Tibial artery (tissue), 4 donors: ENCODE measurements at regions not wholly inside any gene's neighbourhood (a gene's known extent, or its start where the extent isn't known, plus 50 kb on each side); places are given as distances from the start of the nearest gene placed in this dataset.

ENCODE experiments used
- DNase-seq, 2 donors: peaks; one replicate each; pipeline ENCODE4 v3.0.0-alpha.2; 2019
- H3K27ac ChIP-seq, 2 donors: fragments of 200-600 bp; sonication (generic) in 1 of 2; 1 replicate in 1 of 2; 2 replicates in 1 of 2; pipeline ENCODE4 v1.5.1; 2018 to 2019; ENCODE audit warnings: mild to moderate bottlenecking in 1 of 2
- H3K27me3 ChIP-seq, 2 donors: fragments of 200-600 bp; sonication (generic) in 1 of 2; one replicate each; pipeline versions ENCODE4 v1.5.1 to v1.6.0; 2016 to 2019
- H3K36me3 ChIP-seq, 3 donors: fragments of 200-600 bp; sonication (generic) in 2 of 3; one replicate each; pipeline ENCODE4 v1.5.1; 2016 to 2019; ENCODE audit warnings: mild to moderate bottlenecking in 2 of 3
- H3K4me1 ChIP-seq, 4 donors: fragments of 200-600 bp; sonication (generic) in 2 of 4; 1 replicate in 3 of 4; 2 replicates in 1 of 4; pipeline ENCODE4 v1.5.1; 2016 to 2019
- H3K4me3 ChIP-seq, 2 donors: fragments of 200-600 bp; sonication (generic) in 1 of 2; 1 replicate in 1 of 2; 2 replicates in 1 of 2; pipeline ENCODE4 v1.5.1; 2018 to 2019; ENCODE audit warnings: mild to moderate bottlenecking in 2 of 2
- H3K9me3 ChIP-seq, 3 donors: fragments of 200-600 bp; sonication (generic) in 1 of 3; one replicate each; pipeline ENCODE4 v1.5.1; 2016 to 2019
- CTCF ChIP-seq, 2 experiments: fragments of 200-600 bp in 1 of 2; fragments of 450-650 bp in 1 of 2; IDR thresholded peaks; one replicate each; pipeline ENCODE4 v1.5.1; 2017 to 2019; ENCODE audit warnings: antibody characterized with exemption in 2 of 2, mild to moderate bottlenecking in 1 of 2, moderate library complexity in 1 of 2
- intact Hi-C: fragments of 100-400 bp; cut with DNase I; formaldehyde crosslinking; loops from one replicate; pipeline ENCODE4 v1.15.0; 2023; ENCODE audit warnings: low total_unique reads

- H3K4me1 ChIP-seq, result peaks cover 0 to 17% (median 6%) of the 10 kb centered on the region in 4 donors
- H3K9me3 ChIP-seq, result no peaks in the 10 kb centered on the region
- H3K36me3 ChIP-seq, result no peaks in the 10 kb centered on the region
- no peak overlapping the region for H3K4me3 ChIP-seq
- no peaks in the 10 kb centered on the region for H3K27me3 ChIP-seq
- TF ChIP-seq CTCF (IDR thresholded peaks at IDR 0.05), result no peak
- H3K27ac ChIP-seq, result no peak overlapping the region
- intact Hi-C loops, result no loop called here
- no peak for DNase-seq
These were observed 105.9 kb upstream of the CDYL start for GRCh38 chr6:4670290-4670689.

GRCh38 chr6:4668271-4669179, 107.7 kb upstream of the CDYL start:
- Histone ChIP-seq H3K36me3 (no peaks in the 10 kb centered on the region), H3K27me3 (no peaks in the 10 kb centered on the region), H3K4me3 (no peak overlapping the region), H3K9me3 (no peaks in the 10 kb centered on the region), H3K27ac (no peak overlapping the region), H3K4me1 (peaks cover 0 to 32% (median 11%) of the 10 kb centered on the region in 4 donors)
- no peak for DNase-seq
- TF ChIP-seq CTCF (IDR thresholded peaks at IDR 0.05), result no peak
- intact Hi-C loops, result no loop called here

DNA sequence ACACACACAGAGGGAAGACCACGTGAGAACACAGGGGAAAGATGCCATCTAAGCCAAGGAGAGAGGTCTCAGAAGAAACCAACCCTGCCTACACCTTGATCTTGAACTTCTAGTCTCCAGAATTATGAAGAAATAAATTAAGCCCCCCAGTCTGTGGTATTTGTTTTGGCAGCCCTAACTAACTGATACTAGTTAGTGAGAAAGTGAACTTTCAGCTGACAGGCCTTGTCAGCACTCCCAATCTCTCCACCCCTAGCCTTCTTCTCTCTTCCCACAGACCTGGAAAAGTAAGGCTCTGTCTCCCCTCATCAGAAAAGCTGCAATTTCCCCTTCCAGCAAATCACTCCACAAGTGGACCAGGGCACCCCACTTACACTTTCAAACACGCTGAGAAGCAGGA, 108.6 kb upstream of the CDYL start:
- intact Hi-C loops, result no loop called here
- no peak overlapping the region for H3K4me3 ChIP-seq
- no peak for DNase-seq
- H3K27me3 ChIP-seq, result no peaks in the 10 kb centered on the region
- no peak overlapping the region for H3K27ac ChIP-seq
- TF ChIP-seq CTCF (IDR thresholded peaks at IDR 0.05), result no peak
- no peaks in the 10 kb centered on the region for H3K9me3 ChIP-seq
- peaks cover 0 to 26% (median 7%) of the 10 kb centered on the region in 4 donors for H3K4me1 ChIP-seq
- H3K36me3 ChIP-seq, result no peaks in the 10 kb centered on the region

GRCh38 chr6:4666886-4667513, 109.2 kb upstream of the CDYL start:
- intact Hi-C loops, result no loop called here
- TF ChIP-seq CTCF (IDR thresholded peaks at IDR 0.05), result no peak
- H3K36me3 ChIP-seq, result no peaks in the 10 kb centered on the region

GRCh38 chr6:4665489-4666417, 110.5 kb upstream of the CDYL start:
- no peaks in the 10 kb centered on the region for H3K27me3 ChIP-seq
- no peaks in the 10 kb centered on the region for H3K36me3 ChIP-seq
- H3K9me3 ChIP-seq, result no peaks in the 10 kb centered on the region
- TF ChIP-seq CTCF (IDR thresholded peaks at IDR 0.05), result no peak
- peaks cover 0 to 28% (median 9%) of the 10 kb centered on the region in 4 donors for H3K4me1 ChIP-seq
- no peak for DNase-seq
- intact Hi-C loops, result no loop called here
- no peak overlapping the region for H3K27ac ChIP-seq
- no peak overlapping the region for H3K4me3 ChIP-seq

More at GRCh38 chr6:4666886-4667513, 109.2 kb upstream of the CDYL start:
- no peak overlapping the region for H3K27ac ChIP-seq
- H3K9me3 ChIP-seq, result no peaks in the 10 kb centered on the region
- peaks cover 0 to 20% (median 5%) of the 10 kb centered on the region in 4 donors for H3K4me1 ChIP-seq
- no peak overlapping the region for H3K4me3 ChIP-seq
- no peaks in the 10 kb centered on the region for H3K27me3 ChIP-seq
- no peak for DNase-seq
